ENCODE measurements at regions not wholly inside any gene's neighbourhood (a gene's known extent, or its start where the extent isn't known, plus 50 kb on each side); places are given as distances from the start of the nearest gene placed in this dataset.

GRCh38 chr22:49014227-49015201, 813.2 kb downstream of the BRD1 start:
- Histone ChIP-seq H3K36me3 (replicated peaks in 1 of 2; ENCODE audit: control extremely low read depth in 1 of 2, control insufficient read depth in 1 of 2, extremely low read depth in 1 of 2, insufficient read depth in 2 of 2, low read length in 1 of 2) (no peaks in the 10 kb centered on the region), H3K9me3 (ENCODE audit: control extremely low read depth in 1 of 3, control insufficient read depth in 2 of 3, insufficient read depth in 1 of 3, low read length in 2 of 3) (peaks cover 0 to 3% (median 0%) of the 10 kb centered on the region in 3 donors), H3K4me2 (replicated peaks; ENCODE audit: low read depth, low read length, poor library complexity, severe bottlenecking) (no peak overlapping the region), H3K27ac (ENCODE audit: low read length in 2 of 2) (no peak overlapping the region), H3K27me3 (replicated peaks in 1 of 4; ENCODE audit: control extremely low read depth in 1 of 4, control insufficient read depth in 3 of 4, insufficient read depth in 4 of 4, low read length in 3 of 4) (no peaks in the 10 kb centered on the region), H3K79me2 (ENCODE audit: control insufficient read depth, insufficient read depth, low read length) (no peaks in the 10 kb centered on the region), H3K9ac (ENCODE audit: low read length) (no peak overlapping the region), H3K4me3 (ENCODE audit: control extremely low read depth in 1 of 5, extremely low read depth in 1 of 5, insufficient read depth in 1 of 5, low read depth in 2 of 5, low read length in 4 of 5) (no peak overlapping the region), H3K4me1 (ENCODE audit: control insufficient read depth in 2 of 2, insufficient read depth in 2 of 2, low read length in 2 of 2) (no peaks in the 10 kb centered on the region), H2AFZ (ENCODE audit: insufficient read depth, low read depth, low read length, poor library complexity, severe bottlenecking) (no peak overlapping the region), H4K20me1 (ENCODE audit: control insufficient read depth, insufficient read depth, low read length, poor library complexity, severe bottlenecking) (no peaks in the 10 kb centered on the region)
- Mint-ChIP-seq H3K4me3 (no peak overlapping the region), H3K4me1 (no peaks in the 10 kb centered on the region), H3K9me3 (ENCODE audit: insufficient read depth) (no peaks in the 10 kb centered on the region), H3K27ac (no peak overlapping the region), H3K27me3 (no peaks in the 10 kb centered on the region)
- TF ChIP-seq CTCF (IDR thresholded peaks at IDR 0.05) (no peak), EZH2 (IDR thresholded peaks at IDR 0.05; ENCODE audit: borderline replicate concordance, insufficient read depth, low read depth, low read length, poor library complexity, severe bottlenecking) (no peak)
- ATAC-seq (ENCODE audit: low read depth) (no peak), DNase-seq (no peak)
- POLR2A ChIA-PET: no interaction called here
- CTCF ChIA-PET: no interaction called here
- 87% methylated on average over 24 of the region's 24 CpGs for WGBS (ENCODE audit: insufficient coverage)
- intact Hi-C loops (cut with micrococcal nuclease): no loop called here

GRCh38 chr22:49013707-49014106, 814.0 kb downstream of the BRD1 start:
- ChIA-PET POLR2A (no interaction called here), CTCF (no interaction called here)
- no peaks in the 10 kb centered on the region for H3K27me3 ChIP-seq (replicated peaks in 1 of 4; ENCODE audit: control extremely low read depth in 1 of 4, control insufficient read depth in 3 of 4, insufficient read depth in 4 of 4, low read length in 3 of 4)
- no peaks in the 10 kb centered on the region for H3K36me3 ChIP-seq (replicated peaks in 1 of 2; ENCODE audit: control extremely low read depth in 1 of 2, control insufficient read depth in 1 of 2, extremely low read depth in 1 of 2, insufficient read depth in 2 of 2, low read length in 1 of 2)
- no peak overlapping the region for H3K4me3 ChIP-seq (ENCODE audit: control extremely low read depth in 1 of 5, extremely low read depth in 1 of 5, insufficient read depth in 1 of 5, low read depth in 2 of 5, low read length in 4 of 5)
- intact Hi-C loops (cut with micrococcal nuclease): no loop called here
- H3K9ac ChIP-seq (ENCODE audit: low read length): no peak overlapping the region
- WGBS (ENCODE audit: insufficient coverage): 86% methylated on average over 12 of the region's 12 CpGs
- H3K4me1 Mint-ChIP-seq: no peaks in the 10 kb centered on the region
- H3K27ac Mint-ChIP-seq: no peak overlapping the region
- no peak overlapping the region for H2AFZ ChIP-seq (ENCODE audit: insufficient read depth, low read depth, low read length, poor library complexity, severe bottlenecking)
- H3K9me3 ChIP-seq (ENCODE audit: control extremely low read depth in 1 of 3, control insufficient read depth in 2 of 3, insufficient read depth in 1 of 3, low read length in 2 of 3): peaks cover 0 to 3% (median 0%) of the 10 kb centered on the region in 3 donors
- no peaks in the 10 kb centered on the region for H3K9me3 Mint-ChIP-seq (ENCODE audit: insufficient read depth)
- no peaks in the 10 kb centered on the region for H3K27me3 Mint-ChIP-seq
- TF ChIP-seq EZH2 (IDR thresholded peaks at IDR 0.05; ENCODE audit: borderline replicate concordance, insufficient read depth, low read depth, low read length, poor library complexity, severe bottlenecking) (no peak), CTCF (IDR thresholded peaks at IDR 0.05) (no peak)
- no peak for ATAC-seq (ENCODE audit: low read depth)
- H3K79me2 ChIP-seq (ENCODE audit: control insufficient read depth, insufficient read depth, low read length): no peaks in the 10 kb centered on the region
- no peaks in the 10 kb centered on the region for H3K4me1 ChIP-seq (ENCODE audit: control insufficient read depth in 2 of 2, insufficient read depth in 2 of 2, low read length in 2 of 2)
- no peak overlapping the region for H3K4me3 Mint-ChIP-seq
- no peak overlapping the region for H3K4me2 ChIP-seq (replicated peaks; ENCODE audit: low read depth, low read length, poor library complexity, severe bottlenecking)
- no peaks in the 10 kb centered on the region for H4K20me1 ChIP-seq (ENCODE audit: control insufficient read depth, insufficient read depth, low read length, poor library complexity, severe bottlenecking)
- no peak for DNase-seq
- no peak overlapping the region for H3K27ac ChIP-seq (ENCODE audit: low read length in 2 of 2)
